GM18498 (cell line): ENCODE measurements at regions not wholly inside any gene's neighbourhood (a gene's known extent, or its start where the extent isn't known, plus 50 kb on each side); places are given as distances from the start of the nearest gene placed in this dataset.
"Not testable (repeated sequence)": the region's sequence is repeated elsewhere in the genome, so short reads cannot be mapped to it uniquely, and the experiment has no call there.

Experiments
- ATAC-seq: cut with Tn5 transposase; IDR thresholded peaks from one replicate; pipeline ENCODE4 v1.9.1; 2021; ENCODE audit warnings: mild to moderate bottlenecking, moderate library complexity; ENCODE audit not compliant: unreplicated experiment

DNA sequence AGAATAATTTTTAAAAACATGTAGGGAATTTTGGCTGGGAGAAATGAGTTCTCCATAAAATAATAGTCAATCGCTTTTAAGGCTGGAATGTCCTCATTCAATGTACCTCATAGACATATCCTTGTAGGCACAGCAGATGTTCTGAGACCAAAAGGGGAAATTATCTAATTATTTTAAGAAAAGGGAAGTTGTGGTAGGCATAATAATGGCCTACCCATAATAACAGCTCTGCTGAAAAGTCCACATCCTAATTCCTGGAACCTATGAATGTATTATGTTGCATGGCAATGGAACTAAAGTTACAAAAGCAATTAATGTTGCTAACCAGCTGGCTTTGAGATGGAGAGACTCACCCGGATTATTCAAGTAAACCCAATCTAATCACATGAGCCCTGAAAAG lies 216.1 kb downstream of the TRIM36 start:
- ATAC-seq, result no peak

GRCh38 chr5:114952876-114953275 lies 216.8 kb downstream of the TRIM36 start:
- ATAC-seq, result no peak

DNA sequence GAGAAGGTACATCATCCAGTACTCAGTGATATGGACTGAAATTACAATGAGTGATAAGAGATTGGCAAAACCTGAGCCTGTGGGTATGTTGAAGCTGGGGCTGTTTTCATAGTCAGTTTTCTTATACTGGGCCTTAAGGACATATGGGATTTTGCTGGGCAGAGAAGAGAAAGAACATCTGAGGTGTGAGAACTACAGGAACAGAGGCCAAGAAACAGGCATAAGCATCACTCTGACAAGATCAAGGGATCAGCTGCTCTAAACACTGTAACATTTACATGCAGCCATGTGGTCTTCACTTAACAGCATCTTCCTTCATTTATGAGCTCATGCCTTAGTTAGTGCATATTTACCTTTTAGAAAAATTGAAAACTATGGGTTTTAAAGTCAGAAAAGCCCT lies 220.0 kb downstream of the TRIM36 start:
- ATAC-seq, result no peak

DNA sequence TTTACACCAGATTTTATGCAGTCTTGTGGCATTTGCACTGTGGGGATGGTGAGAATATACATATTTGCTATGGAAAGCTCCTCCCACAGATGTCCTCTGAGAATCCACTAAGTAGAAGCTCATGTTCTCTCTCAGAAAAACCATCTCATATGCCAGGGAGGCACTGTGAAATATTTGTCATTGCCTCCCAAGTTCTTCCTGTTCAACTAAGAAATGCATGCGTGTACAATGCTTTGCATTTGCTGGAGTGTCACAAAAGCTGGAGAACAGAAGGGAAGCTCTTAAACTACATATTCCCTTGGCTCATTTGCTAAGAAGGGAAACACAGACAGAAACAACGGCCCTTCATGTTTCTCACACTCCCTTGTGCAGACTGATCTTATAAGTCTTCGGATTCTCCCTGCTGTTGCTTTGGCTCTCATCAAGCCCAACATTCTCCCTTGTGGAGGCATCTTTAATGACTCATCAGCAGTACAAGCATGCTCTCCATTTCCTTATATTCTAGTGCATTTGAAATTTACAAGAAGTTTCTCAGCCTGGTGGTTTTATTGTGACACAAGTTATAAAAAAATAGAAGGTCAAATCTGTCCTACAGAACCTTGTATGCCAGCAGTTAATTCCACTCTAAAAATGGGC lies 220.6 kb downstream of the TRIM36 start:
- no peak for ATAC-seq

- ATAC-seq, result no peak
Measured at GRCh38 chr5:114948363-114948762, 221.3 kb downstream of the TRIM36 start.

GRCh38 chr5:114940709-114941108 lies 229.0 kb downstream of the TRIM36 start:
- no peak for ATAC-seq

DNA sequence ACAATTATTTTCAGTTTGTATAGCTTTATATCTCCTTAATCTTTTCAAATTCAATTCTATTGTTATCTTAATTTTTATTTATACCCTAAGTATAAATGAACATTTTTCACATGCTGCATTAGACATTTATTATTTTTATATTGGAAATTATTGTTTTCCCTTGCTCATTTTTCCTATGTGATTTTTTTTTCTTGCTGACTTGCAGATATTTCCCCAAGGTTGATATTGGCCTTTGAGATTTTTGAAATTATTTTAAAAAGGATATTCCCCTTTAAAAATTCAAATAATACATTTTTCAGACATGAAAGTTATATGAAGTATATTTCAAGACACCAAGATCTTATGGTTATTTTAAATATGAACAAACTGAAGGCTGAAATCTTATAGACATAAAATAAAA lies 234.2 kb downstream of the TRIM36 start:
- ATAC-seq, result no peak

DNA sequence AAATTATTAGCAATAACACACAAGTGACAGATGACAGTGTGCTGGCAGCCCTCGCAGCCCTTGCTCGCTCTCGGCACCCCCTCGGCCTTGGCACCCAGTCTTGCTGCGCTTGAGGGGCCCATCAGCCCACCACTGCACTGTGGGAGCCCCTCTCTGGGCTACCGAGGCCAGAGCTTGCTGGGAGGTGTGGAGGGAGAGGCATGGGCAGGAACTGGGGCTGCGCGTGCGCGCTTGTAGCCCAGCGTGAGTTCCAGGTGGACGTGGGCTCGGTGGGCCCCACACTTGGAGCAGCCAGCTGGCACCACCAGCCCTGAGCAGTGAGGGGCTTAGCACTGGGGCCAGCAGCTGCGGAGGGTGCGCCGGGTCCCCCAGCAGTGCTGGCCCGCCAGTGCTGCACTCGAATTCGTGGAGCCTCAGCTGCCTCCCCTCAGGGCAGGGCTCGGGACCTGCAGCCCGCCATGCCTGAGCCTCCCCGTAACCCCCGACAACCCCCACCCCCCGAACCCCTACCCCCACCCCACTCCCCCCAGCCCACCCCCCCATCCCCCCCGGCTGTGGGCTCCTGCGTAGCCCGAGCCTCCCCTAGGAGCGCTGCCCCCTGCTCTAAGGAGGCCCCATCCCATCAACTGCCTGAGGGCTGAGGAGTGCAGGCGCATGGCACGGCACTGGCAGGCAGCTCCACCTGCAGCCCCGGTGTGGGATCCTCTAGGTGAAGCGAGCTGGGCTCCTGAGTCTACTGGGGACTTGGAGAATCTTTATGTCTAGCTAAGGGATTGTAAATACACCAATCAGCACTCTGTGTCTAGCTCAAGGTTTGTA lies 240.9 kb downstream of the TRIM36 start:
- no peak for ATAC-seq

DNA sequence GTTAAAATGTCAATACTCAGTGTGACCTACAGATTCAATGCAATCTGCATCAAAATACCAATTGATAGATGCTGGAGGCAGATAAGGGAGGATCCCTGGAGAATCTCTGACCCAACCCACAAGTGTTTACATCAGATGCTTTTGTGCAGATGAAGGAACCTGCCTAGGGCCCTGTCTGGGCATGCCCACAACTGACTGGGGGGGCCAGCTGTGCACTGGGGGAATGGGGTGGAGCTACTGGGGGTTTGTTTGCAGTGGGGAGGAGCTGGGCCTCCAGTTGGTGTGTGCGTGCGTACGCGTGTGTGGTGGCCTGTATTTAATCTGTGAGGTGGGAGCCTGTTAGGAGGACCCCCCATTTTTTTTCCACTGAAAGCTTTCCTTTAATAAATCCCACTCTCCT lies 244.9 kb downstream of the TRIM36 start:
- no peak for ATAC-seq

DNA sequence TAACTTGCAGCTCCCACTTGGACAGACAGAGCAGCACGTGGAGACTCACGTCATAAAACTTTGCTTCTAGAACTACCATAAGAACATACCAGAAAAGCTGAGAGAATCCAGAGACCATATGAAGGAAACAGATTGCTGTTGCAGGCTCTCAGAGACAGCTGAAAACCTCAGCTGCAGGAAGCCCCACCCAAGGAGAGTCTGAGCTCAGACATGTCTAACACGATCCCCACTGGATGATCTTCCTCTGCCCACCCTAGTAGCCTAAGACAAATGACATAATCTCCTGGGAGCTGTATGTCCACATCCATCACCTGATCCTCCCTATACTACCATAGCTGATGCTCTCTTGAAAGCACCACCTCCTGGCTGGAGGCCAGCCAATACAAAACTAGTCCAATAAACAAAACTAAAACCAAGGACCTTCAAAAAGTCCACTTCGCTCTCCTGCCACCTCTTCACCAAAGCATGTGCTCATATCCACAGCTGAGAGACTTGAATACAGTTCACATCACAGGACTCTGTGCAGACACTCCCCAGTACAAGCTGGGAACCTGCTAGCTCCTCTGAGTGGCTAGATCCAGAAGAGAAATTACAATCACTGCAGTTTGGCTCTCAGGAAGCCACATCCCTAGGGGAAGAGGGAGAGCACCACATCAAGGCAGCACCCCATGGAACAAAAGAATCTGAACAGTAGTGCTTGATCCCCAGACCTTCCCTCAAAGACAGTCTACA lies 257.4 kb downstream of the TRIM36 start:
- no peak for ATAC-seq

DNA sequence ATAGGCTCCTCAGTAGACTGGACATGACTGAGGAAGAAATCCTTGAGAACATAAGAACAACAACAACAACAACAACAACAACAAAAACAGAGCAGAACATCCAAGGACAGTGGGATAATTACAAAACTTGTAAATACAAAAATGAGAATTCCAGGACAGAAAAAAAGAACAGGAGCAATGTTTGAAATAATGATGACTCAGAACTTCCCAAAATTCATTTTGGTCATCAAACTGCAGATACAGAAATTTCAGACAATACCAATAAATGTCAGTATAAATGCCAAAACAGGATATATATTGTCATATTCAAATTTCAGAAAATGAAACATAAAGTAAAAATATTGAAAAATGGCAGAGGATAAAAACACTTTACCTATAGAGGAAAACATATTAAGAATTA lies 259.0 kb downstream of the TRIM36 start:
- ATAC-seq, result no peak

GRCh38 chr5:114909424-114909823 lies 260.3 kb downstream of the TRIM36 start:
- no peak for ATAC-seq

DNA sequence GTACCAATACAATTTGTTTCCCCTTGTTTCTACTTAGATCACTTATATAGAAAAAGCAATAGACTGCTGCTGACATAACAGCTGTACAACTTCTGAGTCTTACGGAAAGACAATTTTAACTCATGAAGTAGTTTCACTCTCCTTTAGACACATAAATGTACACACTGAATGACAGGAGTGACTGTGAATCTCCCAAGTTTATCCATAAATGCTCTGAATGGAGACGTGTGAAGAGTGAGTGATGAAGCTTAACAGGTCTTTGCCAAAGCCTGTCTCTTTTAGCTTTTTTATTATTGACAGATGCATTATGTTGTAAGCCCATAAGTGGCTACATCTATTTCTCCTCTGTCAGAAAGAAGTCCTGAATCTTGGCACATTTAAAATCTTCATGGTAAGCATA lies 265.9 kb downstream of the TRIM36 start:
- ATAC-seq, result no peak

- ATAC-seq, result no peak
Measured at GRCh38 chr5:114898602-114899001, 271.1 kb downstream of the TRIM36 start.

DNA sequence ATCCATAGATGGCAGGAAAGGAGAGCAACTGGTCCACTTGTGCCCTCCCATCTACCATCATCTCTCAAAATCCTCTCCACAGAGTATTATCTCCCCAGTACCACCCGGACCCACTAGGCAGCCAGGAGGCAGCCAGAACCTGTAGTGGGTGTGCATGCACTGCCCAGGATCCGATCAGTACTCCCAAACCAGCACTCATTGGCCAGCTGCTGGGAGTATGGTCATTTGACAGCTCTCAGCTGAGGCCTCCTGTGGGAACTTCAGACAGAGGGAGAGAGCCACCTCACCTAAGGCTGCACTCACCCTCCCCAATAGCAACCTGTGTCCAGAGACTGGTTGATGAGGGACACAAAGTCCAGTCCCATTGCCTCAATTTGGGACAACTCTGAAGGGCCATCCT lies 286.0 kb downstream of the TRIM36 start:
- ATAC-seq, result no peak

GRCh38 chr5:114859438-114859735 lies 310.3 kb downstream of the TRIM36 start:
- ATAC-seq, result no peak

GRCh38 chr5:114858665-114859437 lies 310.9 kb downstream of the TRIM36 start:
- no peak for ATAC-seq

GRCh38 chr5:114857941-114858551 lies 311.7 kb downstream of the TRIM36 start:
- no peak for ATAC-seq

DNA sequence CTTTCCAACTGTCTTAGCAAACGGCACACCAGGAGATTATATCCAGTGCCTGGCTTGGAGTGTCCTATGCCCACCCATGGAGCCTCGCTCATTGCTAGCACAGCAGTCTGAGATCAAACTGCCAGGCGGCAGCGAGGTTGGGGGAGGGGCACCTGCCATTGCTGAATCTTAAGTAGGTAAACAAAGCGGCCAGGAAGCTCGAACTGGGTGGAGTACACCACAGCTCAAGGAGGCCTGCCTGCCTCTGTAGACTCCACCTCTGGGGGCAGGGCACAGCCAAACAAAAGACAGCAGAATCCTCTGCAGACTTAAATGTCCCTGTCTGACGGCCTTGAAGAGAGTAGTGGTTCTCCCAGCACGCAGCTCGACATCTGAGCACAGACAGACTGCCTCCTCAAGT lies 325.0 kb downstream of the TRIM36 start:
- not testable (repeated sequence) for ATAC-seq

DNA sequence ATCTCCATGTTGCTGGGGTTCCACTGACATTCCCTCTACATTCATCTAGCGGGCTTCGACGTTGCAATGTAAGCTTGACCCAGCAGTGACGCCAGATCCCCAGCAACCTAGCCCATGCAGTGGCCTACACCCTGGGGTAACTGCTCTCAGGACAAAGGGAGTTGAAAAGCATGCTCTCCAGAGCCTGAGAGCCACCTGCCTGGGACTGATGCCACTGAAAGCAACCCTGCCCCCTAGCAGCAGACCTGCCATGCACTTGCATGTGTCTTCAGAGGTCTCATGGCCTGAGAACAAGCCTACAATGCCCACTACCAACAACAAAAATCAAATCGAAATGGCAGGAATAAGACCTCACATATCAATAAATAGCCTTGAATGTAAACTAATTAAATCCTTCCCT lies 330.3 kb downstream of the TRIM36 start:
- no peak for ATAC-seq

DNA sequence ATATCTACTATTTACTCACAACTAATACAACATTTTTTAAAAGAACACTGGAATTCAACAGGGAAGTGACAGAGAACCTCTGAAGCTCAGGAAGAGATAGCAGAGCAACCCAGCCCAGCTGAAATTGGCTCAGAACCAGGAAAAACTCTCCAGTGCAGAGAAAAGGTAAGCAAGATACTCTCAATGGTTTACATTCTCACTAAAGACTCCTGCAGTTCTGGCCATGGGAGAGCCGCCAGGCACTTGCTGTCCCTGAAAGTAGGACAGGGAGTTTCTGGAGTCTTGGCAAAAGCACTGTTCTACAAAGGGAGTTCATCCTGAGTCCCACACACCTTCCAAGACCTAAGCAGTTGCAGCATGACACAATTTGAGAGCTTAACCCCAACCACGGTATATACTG lies 330.8 kb downstream of the TRIM36 start:
- ATAC-seq, result no peak
